Activated naive CD8-positive, alpha-beta T cell treated with anti-CD3 and anti-CD28 coated beads, Interleukin-2, amount 10 ng/mL, durations not matched to agents 7 days and 5 days (primary cell): ENCODE measurements at regions not wholly inside any gene's neighbourhood (a gene's known extent, or its start where the extent isn't known, plus 50 kb on each side); places are given as distances from the start of the nearest gene placed in this dataset.
"Not testable (repeated sequence)": the region's sequence is repeated elsewhere in the genome, so short reads cannot be mapped to it uniquely, and the experiment has no call there.

Experiments used
- ATAC-seq: fragments of 150-1000 bp; cut with Tn5 transposase; one replicate; pipeline ENCODE4 v1.10.0; 2021; ENCODE audit warnings: low read depth, moderate library complexity
- POLR2A ChIA-PET: fragments of 350-600 bp; sonication (Branson Sonifier 250); formaldehyde crosslinking; loops from one replicate; lab custom pipeline; 2021; ENCODE audit warnings: antibody characterized with exemption; lab: Charles Lee
- DNase-seq: peaks from one replicate; pipeline ENCODE4 v3.0.0; 2021
- H3K27ac Mint-ChIP-seq: one replicate; pipeline ENCODE4 v1.8.0; 2022; ENCODE audit warnings: mild to moderate bottlenecking, mixed read lengths
- H3K27me3 Mint-ChIP-seq: one replicate; pipeline ENCODE4 v1.8.0; 2022; ENCODE audit warnings: mild to moderate bottlenecking, moderate library complexity, mixed read lengths
- H3K36me3 Mint-ChIP-seq: one replicate; pipeline ENCODE4 v1.8.0; 2021; ENCODE audit warnings: mild to moderate bottlenecking, mixed read lengths
- H3K4me1 Mint-ChIP-seq: one replicate; pipeline ENCODE4 v1.8.0; 2021; ENCODE audit warnings: mixed read lengths
- H3K4me3 Mint-ChIP-seq: one replicate; pipeline ENCODE4 v1.8.0; 2022; ENCODE audit warnings: mild to moderate bottlenecking, moderate library complexity, mixed read lengths
- H3K9me3 Mint-ChIP-seq: one replicate; pipeline ENCODE4 v1.8.0; 2021; ENCODE audit warnings: mixed read lengths

DNA sequence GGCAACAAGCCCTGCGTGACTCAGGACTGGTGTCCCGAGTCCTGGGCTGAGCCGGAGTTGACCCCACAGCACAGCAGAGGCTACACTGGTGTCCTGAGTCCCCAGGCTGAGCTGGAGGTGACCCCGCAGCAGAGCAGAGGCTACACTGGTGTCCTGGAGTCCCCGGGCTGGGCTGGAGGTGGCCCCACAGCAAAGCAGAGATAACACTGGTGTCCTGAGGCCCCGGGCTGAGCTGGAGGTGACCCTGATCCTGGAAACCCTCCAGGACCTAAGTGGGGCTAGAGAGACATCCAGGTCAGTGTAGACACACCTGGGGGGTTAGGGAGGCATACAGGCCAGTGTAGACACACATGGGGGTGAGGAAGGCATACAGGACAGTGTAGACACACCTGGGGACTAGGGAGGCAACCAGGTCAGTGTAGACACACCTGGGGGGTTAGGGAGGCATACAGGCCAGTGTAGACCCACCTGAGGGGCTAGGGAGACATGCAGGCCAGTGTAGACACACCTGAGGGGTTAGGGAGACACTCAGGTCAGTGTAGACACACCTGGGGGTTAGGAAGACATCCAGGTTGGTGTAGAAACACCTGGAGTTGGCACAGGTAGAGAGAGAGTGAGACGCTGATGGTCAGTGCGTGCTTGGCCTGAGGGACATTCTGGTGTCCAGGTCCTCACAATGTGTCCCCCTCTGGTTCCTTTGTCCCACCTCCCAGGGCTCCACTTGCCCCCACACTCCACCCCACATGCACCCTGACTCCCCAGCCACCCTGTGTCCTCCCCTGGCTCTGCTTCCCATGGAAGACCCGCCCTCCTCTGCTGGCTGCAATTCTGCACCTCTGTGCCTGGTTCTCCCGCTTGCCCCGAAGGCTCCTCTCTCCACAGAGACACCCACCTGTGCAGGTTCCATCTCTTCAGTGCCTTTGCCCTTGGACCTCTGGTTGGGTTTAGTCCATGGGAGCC, 321.6 kb upstream of the SFSWAP start:
- Mint-ChIP-seq H3K9me3 (no peaks in the 10 kb centered on the region), H3K36me3 (no peaks in the 10 kb centered on the region), H3K4me3 (no peak overlapping the region), H3K27me3 (no peaks in the 10 kb centered on the region), H3K4me1 (no peaks in the 10 kb centered on the region), H3K27ac (no peak overlapping the region)
- POLR2A ChIA-PET, result no interaction called here
- DNase-seq, result no peak
- no peak for ATAC-seq

DNA sequence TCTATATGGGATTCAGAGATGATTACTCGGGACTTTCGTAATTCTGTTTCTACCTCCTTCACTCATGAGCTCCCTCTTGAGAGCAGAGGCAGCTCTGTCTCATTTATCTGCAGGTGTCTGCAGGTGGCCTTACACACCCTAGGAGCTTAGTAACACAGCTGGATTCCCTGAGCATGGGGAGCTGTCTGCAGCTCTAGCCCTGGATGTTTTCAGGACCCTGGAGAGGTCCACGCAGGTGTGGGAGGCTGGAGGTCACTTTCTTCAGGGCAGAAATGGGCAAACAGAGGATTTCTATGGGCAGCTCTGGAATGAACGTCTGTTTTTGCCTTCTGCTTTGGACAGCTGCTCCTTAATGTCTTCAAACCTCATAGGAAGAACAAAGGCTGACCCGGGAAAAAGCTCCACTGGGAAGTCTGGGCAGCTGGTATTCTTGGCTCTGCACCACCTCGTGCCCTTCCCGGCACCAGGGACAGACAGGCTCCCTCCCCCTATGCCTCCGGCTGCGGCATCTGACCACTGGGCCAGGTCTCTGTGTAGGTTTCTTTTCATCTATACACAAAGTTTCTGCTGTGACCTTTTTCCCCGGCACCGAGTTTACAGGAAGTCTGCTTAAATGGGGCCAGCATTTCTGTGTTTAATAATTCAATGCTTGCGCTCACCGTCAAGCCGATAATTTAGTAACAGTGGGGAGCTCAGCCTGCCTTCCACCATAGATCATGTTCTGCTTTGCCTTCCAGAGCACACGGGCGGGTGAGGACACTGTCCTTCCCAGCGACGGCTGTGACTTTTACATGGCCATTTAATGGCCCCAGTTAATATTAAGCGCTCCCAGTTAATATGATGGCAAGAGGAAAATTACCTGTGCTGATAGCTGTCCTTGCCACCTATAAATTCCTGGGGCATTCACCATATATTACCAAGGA, 320.2 kb upstream of the SFSWAP start:
- POLR2A ChIA-PET, result no interaction called here
- ATAC-seq (no peak), DNase-seq (no peak)
- H3K4me1 Mint-ChIP-seq, result no peaks in the 10 kb centered on the region
- no peaks in the 10 kb centered on the region for H3K36me3 Mint-ChIP-seq
- no peaks in the 10 kb centered on the region for H3K27me3 Mint-ChIP-seq
- no peak overlapping the region for H3K4me3 Mint-ChIP-seq
- no peak overlapping the region for H3K27ac Mint-ChIP-seq
- no peaks in the 10 kb centered on the region for H3K9me3 Mint-ChIP-seq

DNA sequence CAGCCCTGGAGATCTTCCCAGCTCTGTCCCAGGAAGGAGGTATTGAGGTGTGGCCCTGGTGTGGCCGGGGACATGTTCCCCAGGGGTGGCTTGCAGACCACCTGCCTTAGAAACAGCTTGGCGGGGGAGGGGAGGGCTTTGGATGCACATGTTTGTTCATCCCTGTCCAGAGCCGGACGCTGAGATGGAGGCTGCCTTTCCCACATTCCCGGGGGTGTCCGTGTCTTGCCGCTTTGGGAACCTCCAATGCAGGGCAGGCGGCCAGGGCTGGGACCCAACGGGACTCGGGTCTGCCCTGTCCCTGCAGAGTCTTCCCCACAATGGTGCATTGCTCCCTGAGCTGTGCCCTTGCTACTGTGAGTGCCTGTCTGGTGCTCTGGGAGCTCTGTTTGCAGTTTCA, 319.5 kb upstream of the SFSWAP start:
- no peak for ATAC-seq
- H3K9me3 Mint-ChIP-seq, result no peaks in the 10 kb centered on the region
- no peaks in the 10 kb centered on the region for H3K36me3 Mint-ChIP-seq
- H3K4me1 Mint-ChIP-seq, result no peaks in the 10 kb centered on the region
- H3K27ac Mint-ChIP-seq, result no peak overlapping the region
- no peak overlapping the region for H3K4me3 Mint-ChIP-seq
- no peak for DNase-seq
- POLR2A ChIA-PET, result no interaction called here
- no peaks in the 10 kb centered on the region for H3K27me3 Mint-ChIP-seq

DNA sequence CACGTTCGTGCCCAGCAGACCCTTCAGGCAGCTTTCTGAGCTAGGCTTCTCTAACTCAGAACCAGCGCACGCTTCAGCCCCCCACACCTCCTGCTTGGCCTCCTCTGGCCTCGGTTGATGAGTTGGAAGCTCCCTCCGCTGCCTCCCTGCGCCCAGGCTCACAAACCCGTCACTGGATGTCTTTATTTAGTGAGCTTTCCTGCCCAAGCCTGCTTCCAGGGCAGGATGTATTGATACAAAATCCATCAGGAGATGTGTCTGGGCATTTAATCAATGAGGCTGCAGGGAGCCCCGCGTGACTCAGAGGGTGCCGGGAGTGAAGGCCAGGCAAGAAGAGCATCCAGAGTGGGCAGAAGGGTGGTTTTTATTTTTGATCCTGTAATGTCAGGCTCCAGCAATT, 316.1 kb upstream of the SFSWAP start:
- H3K27ac Mint-ChIP-seq, POLR2A ChIA-PET, H3K4me3 Mint-ChIP-seq, H3K4me1 Mint-ChIP-seq, DNase-seq, H3K27me3 Mint-ChIP-seq, ATAC-seq, H3K36me3 Mint-ChIP-seq: not testable (repeated sequence)
- peaks cover 13% of the 10 kb centered on the region for H3K9me3 Mint-ChIP-seq

DNA sequence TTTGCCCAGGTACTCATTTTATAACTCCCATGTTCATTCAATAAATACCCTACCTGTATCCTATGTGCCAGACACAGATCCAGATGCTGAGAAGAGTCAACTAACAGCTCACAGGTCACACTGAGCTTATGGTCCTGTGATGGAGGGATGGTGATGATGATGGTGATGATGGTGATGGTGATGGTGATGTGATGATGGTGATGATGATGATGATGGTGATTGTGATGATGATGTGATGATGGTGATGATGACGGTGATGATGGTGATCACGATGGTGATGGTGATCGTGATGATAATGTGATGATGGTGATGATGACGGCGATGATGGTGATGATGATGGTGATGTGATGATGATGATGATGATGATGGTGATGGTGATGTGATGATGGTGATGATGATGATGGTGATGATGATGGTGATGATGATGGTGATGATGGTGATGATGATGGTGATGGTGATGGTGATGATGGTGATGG, 315.6 kb upstream of the SFSWAP start:
- H3K4me1 Mint-ChIP-seq, H3K27ac Mint-ChIP-seq, ATAC-seq, POLR2A ChIA-PET, H3K4me3 Mint-ChIP-seq, H3K36me3 Mint-ChIP-seq, DNase-seq, H3K27me3 Mint-ChIP-seq: not testable (repeated sequence)
- H3K9me3 Mint-ChIP-seq, result peaks cover 13% of the 10 kb centered on the region

DNA sequence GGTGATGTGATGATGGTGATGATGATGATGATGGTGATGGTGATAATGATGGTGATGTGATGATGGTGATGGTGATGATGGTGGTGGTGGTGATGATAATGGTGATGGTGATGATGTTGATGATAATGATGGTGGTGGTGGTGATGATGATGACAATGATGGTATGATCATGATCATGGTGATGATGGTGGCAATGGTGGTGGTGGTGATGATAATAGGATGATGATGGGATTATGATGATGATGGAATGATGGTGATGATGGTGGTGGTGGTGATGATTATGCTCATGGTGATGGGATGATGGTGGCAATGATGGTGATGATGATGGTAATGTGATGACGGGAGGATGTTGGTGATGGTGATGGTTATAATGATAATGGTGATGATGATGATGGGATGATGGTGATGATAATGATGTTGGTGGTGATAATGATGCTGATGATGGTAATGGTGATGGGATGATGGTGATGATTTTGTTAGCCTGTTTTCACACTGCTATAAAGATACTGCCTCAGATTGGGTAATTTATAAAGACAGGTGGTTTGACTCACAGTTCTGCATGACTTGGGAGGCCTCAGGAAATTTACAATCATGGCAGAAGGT, 314.8 kb upstream of the SFSWAP start:
- Mint-ChIP-seq H3K36me3 (no peaks in the 10 kb centered on the region), H3K27me3 (no peaks in the 10 kb centered on the region), H3K27ac (no peak overlapping the region), H3K9me3 (peaks cover 13% of the 10 kb centered on the region), H3K4me1 (no peaks in the 10 kb centered on the region), H3K4me3 (no peak overlapping the region)
- no peak for DNase-seq
- ATAC-seq, result no peak
- POLR2A ChIA-PET, result no interaction called here

DNA sequence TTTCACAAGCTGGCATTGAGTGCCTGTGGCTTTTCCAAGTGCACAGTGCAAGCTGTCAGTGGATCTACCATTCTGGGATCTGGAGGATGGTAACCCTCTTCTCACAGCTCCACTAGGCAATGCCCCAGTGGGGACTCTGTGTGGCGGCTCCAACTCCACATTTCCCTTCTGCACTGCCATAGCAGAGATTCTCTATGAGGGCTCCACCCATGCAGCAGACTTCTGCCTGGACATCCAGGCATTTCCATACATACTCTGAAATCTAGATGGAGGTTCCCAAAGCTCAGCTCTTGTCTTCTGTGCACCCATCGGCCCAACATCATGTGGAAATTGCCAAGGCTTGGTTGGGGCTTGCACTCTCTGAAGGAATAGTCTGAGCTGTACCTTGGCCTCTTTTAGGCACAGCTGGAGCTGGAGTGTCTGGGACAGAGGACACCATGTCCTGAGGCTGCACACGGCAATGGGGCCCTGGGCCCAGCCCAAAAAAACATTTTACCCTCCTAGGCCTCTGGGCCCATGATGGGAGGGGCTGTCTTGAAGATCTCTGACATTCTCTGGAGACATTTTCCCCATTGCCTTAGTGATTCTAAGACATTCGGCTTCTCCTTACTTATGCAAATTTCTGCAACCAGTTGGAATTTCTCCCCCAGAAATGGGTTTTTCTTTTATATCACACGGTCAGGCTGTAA, 313.3 kb upstream of the SFSWAP start:
- DNase-seq (no peak), ATAC-seq (no peak)
- Mint-ChIP-seq H3K27me3 (no peaks in the 10 kb centered on the region), H3K4me1 (no peaks in the 10 kb centered on the region), H3K27ac (no peak overlapping the region), H3K4me3 (no peak overlapping the region), H3K9me3 (peaks cover 13% of the 10 kb centered on the region), H3K36me3 (no peaks in the 10 kb centered on the region)
- POLR2A ChIA-PET, result no interaction called here

DNA sequence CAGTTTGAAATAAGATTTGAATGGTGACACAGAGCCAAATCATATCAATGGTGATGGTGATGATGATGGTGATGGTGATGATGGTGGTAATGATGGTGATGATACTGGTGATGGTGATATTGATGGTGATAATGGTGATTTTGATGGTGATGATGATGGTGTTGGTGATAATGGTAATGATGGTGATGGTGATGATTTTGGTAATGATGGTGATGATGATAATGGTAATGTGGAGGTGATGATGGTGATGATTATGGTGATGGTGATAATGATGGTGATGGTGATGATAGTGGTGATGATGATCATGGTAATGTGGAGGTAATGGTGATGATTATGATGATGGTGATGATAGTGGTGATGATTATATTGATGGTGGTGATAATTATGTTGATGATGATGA, 311.9 kb upstream of the SFSWAP start:
- Mint-ChIP-seq H3K4me3 (no peak overlapping the region), H3K9me3 (peaks cover 13% of the 10 kb centered on the region), H3K27me3 (no peaks in the 10 kb centered on the region), H3K27ac (no peak overlapping the region), H3K4me1 (no peaks in the 10 kb centered on the region), H3K36me3 (no peaks in the 10 kb centered on the region)
- ATAC-seq, result no peak
- DNase-seq, result no peak
- POLR2A ChIA-PET, result no interaction called here

DNA sequence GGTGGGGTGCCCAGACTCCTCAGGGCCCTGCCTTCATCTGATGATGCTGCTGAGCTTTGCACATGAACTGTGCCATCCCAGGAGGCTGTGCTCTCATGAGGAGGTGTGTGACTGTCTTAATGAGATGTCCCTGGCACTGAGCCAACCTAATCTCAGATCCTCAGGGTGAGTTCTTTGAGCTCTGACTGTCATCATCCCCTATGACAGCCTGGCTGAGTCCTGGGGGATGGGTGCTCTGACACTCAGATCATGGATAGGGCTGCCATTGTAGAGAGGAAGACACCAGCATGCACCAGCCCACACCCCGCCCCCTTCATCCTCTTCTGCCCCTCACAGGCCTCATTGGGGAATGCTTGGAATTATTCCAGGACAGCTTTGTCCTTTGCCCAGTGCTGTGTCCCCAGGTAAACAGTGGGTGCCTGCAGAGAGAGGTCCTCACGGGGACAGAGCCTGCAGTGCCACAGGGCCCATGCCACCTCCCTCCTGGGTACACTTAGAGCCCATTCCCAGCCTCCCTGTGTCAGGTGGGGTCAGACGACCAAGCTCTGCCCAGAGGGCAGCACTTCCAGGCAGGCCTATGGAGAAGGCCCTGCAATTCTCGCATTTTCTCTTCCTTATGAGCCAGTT, 310.1 kb upstream of the SFSWAP start:
- DNase-seq, H3K27me3 Mint-ChIP-seq, H3K36me3 Mint-ChIP-seq, H3K4me3 Mint-ChIP-seq, H3K4me1 Mint-ChIP-seq, ATAC-seq, H3K27ac Mint-ChIP-seq, POLR2A ChIA-PET: not testable (repeated sequence)
- H3K9me3 Mint-ChIP-seq, result peaks cover 17% of the 10 kb centered on the region

DNA sequence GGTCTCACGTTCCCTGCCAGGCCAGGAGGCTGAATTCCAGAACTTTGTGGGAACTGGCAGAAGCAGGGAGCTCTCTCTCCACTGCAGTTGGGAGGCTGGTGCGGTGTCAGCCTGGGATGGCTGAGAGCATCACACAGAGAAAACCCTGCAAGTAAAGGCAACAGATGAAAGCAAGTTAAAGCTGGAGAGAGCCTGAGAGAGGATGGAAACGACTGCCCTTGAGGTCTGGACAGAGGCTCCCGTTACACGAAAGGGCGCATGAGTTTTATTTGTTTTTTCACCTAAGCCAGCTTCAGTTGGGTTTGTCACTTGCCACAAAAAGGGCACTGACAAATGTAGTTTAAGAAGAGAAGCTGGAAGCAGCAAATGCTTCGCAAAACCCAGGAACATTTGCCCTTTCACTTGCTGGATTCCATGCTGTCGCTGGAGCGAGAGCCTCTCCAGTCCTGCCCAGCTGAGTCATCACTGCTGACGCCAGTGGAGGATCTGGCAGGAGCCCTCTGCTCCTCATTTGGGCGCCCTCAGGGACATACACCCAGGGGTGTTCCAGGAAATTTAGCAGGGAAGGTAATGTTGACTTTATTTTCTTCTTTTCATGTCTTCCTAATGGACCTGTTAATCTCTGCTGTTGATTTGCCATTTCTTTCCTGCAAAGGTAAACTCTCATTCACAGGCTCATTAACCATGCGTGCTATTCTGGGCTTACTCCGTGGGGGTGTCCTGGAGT, 308.8 kb upstream of the SFSWAP start:
- POLR2A ChIA-PET, DNase-seq, ATAC-seq, H3K27ac Mint-ChIP-seq, H3K36me3 Mint-ChIP-seq, H3K4me3 Mint-ChIP-seq, H3K27me3 Mint-ChIP-seq, H3K4me1 Mint-ChIP-seq: not testable (repeated sequence)
- H3K9me3 Mint-ChIP-seq, result peaks cover 16% of the 10 kb centered on the region

DNA sequence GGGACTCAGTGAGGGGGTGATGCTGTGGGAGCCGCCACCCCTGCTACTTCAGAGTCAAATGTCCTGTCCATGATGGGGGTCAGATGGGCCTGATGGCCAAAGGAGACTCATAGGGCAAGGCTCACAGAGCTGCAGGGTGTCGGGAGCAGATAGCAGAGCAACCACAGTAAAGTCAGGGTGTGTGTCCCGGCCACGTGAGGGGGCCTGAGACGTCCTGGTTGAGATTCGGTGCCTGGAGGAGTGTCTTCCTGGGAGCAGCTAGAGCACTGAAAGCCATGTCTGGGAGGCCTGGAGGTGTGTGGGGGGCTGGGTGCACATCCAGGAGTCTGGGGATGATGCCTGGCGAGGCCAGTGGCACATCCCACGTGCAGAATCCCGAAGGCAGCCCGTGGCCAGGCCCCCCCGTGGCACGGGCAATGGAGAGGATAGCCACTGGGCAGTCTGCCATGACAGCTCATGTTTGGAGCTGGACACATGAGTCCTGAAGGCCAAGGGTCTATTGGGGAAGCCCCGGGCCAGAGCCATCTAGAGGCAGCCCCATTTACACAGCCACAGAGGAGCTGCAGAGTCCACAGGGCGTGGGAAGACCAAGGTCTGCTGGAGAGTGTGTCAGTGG, 308.0 kb upstream of the SFSWAP start:
- Mint-ChIP-seq H3K9me3 (peaks cover 16% of the 10 kb centered on the region), H3K27ac (no peak overlapping the region), H3K27me3 (no peaks in the 10 kb centered on the region), H3K4me3 (no peak overlapping the region), H3K36me3 (no peaks in the 10 kb centered on the region), H3K4me1 (no peaks in the 10 kb centered on the region)
- no peak for ATAC-seq
- no peak for DNase-seq
- POLR2A ChIA-PET, result no interaction called here

DNA sequence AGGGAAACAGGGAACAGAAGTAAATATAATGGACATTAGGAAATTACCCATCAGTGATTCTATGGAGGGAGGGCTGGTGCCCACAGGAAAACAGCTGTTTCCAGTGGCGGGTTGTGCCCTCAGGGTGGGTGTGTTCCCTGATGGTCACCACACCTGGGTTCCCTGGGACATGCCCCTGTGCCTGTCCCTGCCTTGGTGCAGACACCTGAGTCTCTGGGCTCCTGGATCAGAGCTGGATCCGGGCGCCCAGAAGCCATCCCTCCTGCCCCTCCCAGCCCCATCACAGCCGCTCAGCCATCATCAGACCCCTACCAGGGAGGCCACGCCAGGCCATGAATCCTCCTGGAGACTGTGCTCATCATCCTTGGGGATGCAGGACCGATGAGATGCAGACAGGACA, 307.2 kb upstream of the SFSWAP start:
- Mint-ChIP-seq H3K4me1 (no peaks in the 10 kb centered on the region), H3K27me3 (no peaks in the 10 kb centered on the region), H3K4me3 (no peak overlapping the region), H3K27ac (no peak overlapping the region), H3K36me3 (no peaks in the 10 kb centered on the region), H3K9me3 (peaks cover 11% of the 10 kb centered on the region)
- DNase-seq (no peak), ATAC-seq (no peak)
- POLR2A ChIA-PET, result no interaction called here
